Osteoblast (primary cell): ENCODE measurements at regions not wholly inside any gene's neighbourhood (a gene's known extent, or its start where the extent isn't known, plus 50 kb on each side); places are given as distances from the start of the nearest gene placed in this dataset.

Source experiments
- DNase-seq: peaks from one replicate; pipeline ENCODE4 v3.0.0; 2011; ENCODE audit warnings: low spot score, mixed read lengths; ENCODE audit not compliant: insufficient read length; ENCODE audit errors: missing footprints
- H2AFZ ChIP-seq: 2 replicates; pipeline ENCODE4 v1.6.0; 2011; ENCODE audit warnings: mild to moderate bottlenecking, low read length
- H3K27ac ChIP-seq: 2 replicates; pipeline ENCODE4 v1.5.1; 2011; ENCODE audit warnings: mild to moderate bottlenecking, low read depth, low read length, moderate library complexity
- H3K27me3 ChIP-seq: 2 replicates; pipeline ENCODE4 v1.6.0; 2012; ENCODE audit warnings: mild to moderate bottlenecking, control low read depth, inconsistent platforms, low read length, moderate library complexity; ENCODE audit not compliant: insufficient read depth
- H3K36me3 ChIP-seq: 2 replicates; pipeline ENCODE4 v1.5.1; 2011; ENCODE audit warnings: mild to moderate bottlenecking, low read length, control low read depth, moderate library complexity; ENCODE audit not compliant: insufficient read depth
- H3K4me1 ChIP-seq: 2 replicates; pipeline ENCODE4 v1.5.1; 2011; ENCODE audit warnings: mild to moderate bottlenecking, low read length, control low read depth, moderate library complexity; ENCODE audit not compliant: insufficient read depth
- H3K4me2 ChIP-seq: 2 replicates; pipeline ENCODE4 v1.6.0; 2011; ENCODE audit warnings: mild to moderate bottlenecking, low read length; ENCODE audit not compliant: insufficient read depth
- H3K4me3 ChIP-seq: fragments of 200-600 bp; sonication (generic); 3 replicates; pipeline ENCODE4 v1.5.1; 2012; ENCODE audit warnings: mild to moderate bottlenecking, low read length, inconsistent platforms; ENCODE audit not compliant: insufficient read depth
- H3K79me2 ChIP-seq: 2 replicates; pipeline ENCODE4 v1.6.0; 2012; ENCODE audit warnings: mild to moderate bottlenecking, low read length, control low read depth, inconsistent platforms; ENCODE audit not compliant: insufficient read depth
- H3K9me3 ChIP-seq: 2 replicates; pipeline ENCODE4 v1.5.1; 2011; ENCODE audit warnings: low read depth, low read length, control low read depth
- H4K20me1 ChIP-seq: 2 replicates; pipeline ENCODE4 v1.6.0; 2012; ENCODE audit warnings: mild to moderate bottlenecking, low read length, control low read depth; ENCODE audit not compliant: insufficient read depth
- CTCF ChIP-seq: IDR thresholded peaks from 2 replicates; pipeline ENCODE4 v1.5.1; 2011; ENCODE audit warnings: mild to moderate bottlenecking, low read depth, low read length, moderate library complexity; ENCODE audit errors: extremely low read depth

DNA sequence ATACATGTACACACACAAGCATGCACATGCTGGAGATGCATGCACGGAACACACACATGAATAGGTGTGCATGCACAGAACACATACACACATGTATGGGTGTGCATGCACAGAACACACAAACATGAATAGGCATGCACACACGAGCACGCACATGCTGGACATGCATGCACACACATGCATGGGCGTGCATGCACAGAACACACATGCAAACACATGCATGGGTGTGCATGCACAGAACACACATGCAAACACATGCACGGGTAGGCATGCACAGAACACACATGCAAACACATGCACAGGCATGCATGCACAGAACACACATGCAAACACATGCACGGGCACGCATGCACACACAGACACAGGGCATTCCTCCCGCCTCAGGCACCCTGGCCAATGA is 382.3 kb downstream of the IRX2 start:
- TF ChIP-seq CTCF: no peak
- no peak overlapping the region for H3K27ac ChIP-seq
- peaks cover 8% of the 10 kb centered on the region for H3K9me3 ChIP-seq

GRCh38 chr5:2366816-2367215 is 384.7 kb downstream of the IRX2 start:
- TF ChIP-seq CTCF: no peak
- Histone ChIP-seq H3K27ac (no peak overlapping the region), H4K20me1 (no peaks in the 10 kb centered on the region), H3K4me3 (no peak overlapping the region), H3K79me2 (no peaks in the 10 kb centered on the region), H3K4me1 (no peaks in the 10 kb centered on the region), H3K36me3 (no peaks in the 10 kb centered on the region), H3K27me3 (no peaks in the 10 kb centered on the region), H3K9me3 (peaks cover 8% of the 10 kb centered on the region), H2AFZ (no peak overlapping the region), H3K4me2 (no peak overlapping the region)
- DNase-seq: no peak

More for the DNA sequence above, 382.3 kb downstream of the IRX2 start:
- H3K4me1 ChIP-seq: no peaks in the 10 kb centered on the region
- no peaks in the 10 kb centered on the region for H3K79me2 ChIP-seq
- H3K27me3 ChIP-seq: no peaks in the 10 kb centered on the region
- H3K4me3 ChIP-seq: no peak overlapping the region
- no peak overlapping the region for H3K4me2 ChIP-seq
- H3K36me3 ChIP-seq: no peaks in the 10 kb centered on the region
- no peak overlapping the region for H2AFZ ChIP-seq
- no peak for DNase-seq
- no peaks in the 10 kb centered on the region for H4K20me1 ChIP-seq

- H3K4me1 ChIP-seq: no peaks in the 10 kb centered on the region
- H3K4me3 ChIP-seq: no peak overlapping the region
- H4K20me1 ChIP-seq: no peaks in the 10 kb centered on the region
- H3K4me2 ChIP-seq: no peak overlapping the region
- no peak overlapping the region for H2AFZ ChIP-seq
- H3K27me3 ChIP-seq: no peaks in the 10 kb centered on the region
- H3K79me2 ChIP-seq: no peaks in the 10 kb centered on the region
- no peak for DNase-seq
- TF ChIP-seq CTCF: no peak
- H3K36me3 ChIP-seq: no peaks in the 10 kb centered on the region
- no peaks in the 10 kb centered on the region for H3K9me3 ChIP-seq
- no peak overlapping the region for H3K27ac ChIP-seq
Measured at GRCh38 chr5:2357309-2357708, 394.2 kb downstream of the IRX2 start.

- no peak overlapping the region for H3K4me3 ChIP-seq
- H4K20me1 ChIP-seq: no peaks in the 10 kb centered on the region
- no peaks in the 10 kb centered on the region for H3K79me2 ChIP-seq
- no peak overlapping the region for H2AFZ ChIP-seq
- H3K9me3 ChIP-seq: no peaks in the 10 kb centered on the region
- H3K27me3 ChIP-seq: no peaks in the 10 kb centered on the region
- no peak overlapping the region for H3K4me2 ChIP-seq
- DNase-seq: no peak
- no peaks in the 10 kb centered on the region for H3K4me1 ChIP-seq
- no peak for TF ChIP-seq CTCF
- H3K27ac ChIP-seq: no peak overlapping the region
- H3K36me3 ChIP-seq: no peaks in the 10 kb centered on the region
Measured at GRCh38 chr5:2355859-2356258, 395.6 kb downstream of the IRX2 start.
